Epithelial cell of proximal tubule (primary cell): ENCODE measurements at regions not wholly inside any gene's neighbourhood (a gene's known extent, or its start where the extent isn't known, plus 50 kb on each side); places are given as distances from the start of the nearest gene placed in this dataset.

Experiments used
- DNase-seq: peaks from one replicate; pipeline ENCODE4 v3.0.0-alpha.2; 2011; ENCODE audit warnings: low read depth
- H3K4me3 ChIP-seq: 2 replicates; pipeline ENCODE4 v1.5.1; 2011; ENCODE audit warnings: low read depth, mild to moderate bottlenecking, low read length
- CTCF ChIP-seq: conservative IDR thresholded peaks from 2 replicates; pipeline ENCODE4 v1.5.1; 2012; ENCODE audit warnings: low read depth, mild to moderate bottlenecking, low read length

GRCh38 chr1:94607398-94607797 lies 65.8 kb upstream of the F3 start:
- no peak overlapping the region for H3K4me3 ChIP-seq
- TF ChIP-seq CTCF = no peak
- no peak for DNase-seq

- H3K4me3 ChIP-seq = no peak overlapping the region
- DNase-seq = no peak
- TF ChIP-seq CTCF = no peak
Measured at GRCh38 chr1:94606471-94606870, 64.9 kb upstream of the F3 start.

DNA sequence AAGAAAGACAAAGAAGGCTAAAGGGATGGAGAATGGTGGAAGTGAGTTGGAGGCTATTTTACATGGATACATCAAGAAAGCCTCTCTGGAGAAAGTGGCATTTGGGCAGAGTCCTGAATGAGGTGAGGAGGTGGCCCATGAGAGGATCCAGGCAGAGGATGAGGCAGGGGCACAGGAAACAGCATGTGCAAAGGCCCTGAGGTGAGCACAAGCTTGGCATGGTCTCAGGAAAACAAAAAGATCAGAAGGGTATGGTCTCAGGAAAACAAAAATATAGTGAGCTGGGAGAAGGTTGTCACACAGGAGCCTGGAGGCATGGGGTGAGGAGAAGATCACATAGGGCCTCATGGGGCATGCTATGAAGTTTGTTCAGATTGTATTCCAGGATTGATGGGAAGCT lies 62.1 kb upstream of the F3 start:
- no peak for TF ChIP-seq CTCF
- no peak for DNase-seq
- no peak overlapping the region for H3K4me3 ChIP-seq

GRCh38 chr1:94602802-94603625 lies 61.5 kb upstream of the F3 start:
- no peak for DNase-seq
- H3K4me3 ChIP-seq = no peak overlapping the region
- TF ChIP-seq CTCF = no peak

DNA sequence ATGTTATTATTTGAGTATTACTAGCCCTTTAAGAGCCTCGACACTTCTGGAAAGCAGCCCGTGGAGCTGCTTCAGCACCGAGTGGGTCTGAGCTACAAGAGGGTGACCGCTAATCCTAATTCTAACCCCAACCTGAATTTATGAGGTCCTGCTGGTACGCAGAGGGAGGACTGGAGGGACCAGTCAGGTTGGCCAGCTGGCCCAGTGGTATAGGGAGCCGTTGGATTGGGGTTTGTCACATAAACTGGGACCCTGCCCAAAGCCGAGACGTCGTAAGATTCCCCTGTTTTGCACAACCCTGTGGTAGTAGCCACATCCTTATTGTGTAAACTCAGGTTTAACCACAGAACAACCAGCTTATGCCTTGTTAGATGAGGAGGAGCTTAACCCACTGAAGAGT lies 60.8 kb upstream of the F3 start:
- DNase-seq = no peak
- no peak overlapping the region for H3K4me3 ChIP-seq
- no peak for TF ChIP-seq CTCF

DNA sequence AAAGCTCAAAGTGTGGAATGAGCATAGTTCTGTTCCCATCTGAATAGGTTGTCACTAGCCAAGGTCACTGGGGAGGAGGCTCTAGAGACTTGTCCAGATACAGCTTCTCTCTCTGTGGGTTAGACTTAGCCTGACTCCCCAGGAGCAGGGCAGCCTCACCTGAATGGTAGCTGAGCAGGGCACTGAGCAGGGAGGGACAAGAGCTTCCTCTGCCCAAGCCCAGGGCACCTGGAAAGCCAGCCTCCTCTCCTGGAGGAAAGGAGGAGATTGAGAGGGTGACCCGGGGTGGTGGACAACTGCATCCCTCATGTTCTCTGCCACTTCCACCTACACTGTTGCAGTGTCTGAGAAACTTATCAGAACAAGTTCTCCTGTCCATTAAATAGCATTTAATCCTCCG lies 59.0 kb upstream of the F3 start:
- H3K4me3 ChIP-seq = no peak overlapping the region
- no peak for DNase-seq
- TF ChIP-seq CTCF = no peak

- TF ChIP-seq CTCF = peak; percentile 59
- H3K4me3 ChIP-seq = no peak overlapping the region
- no peak for DNase-seq
Measured at GRCh38 chr1:94599095-94599813, 57.7 kb upstream of the F3 start.
